Left renal pelvis (tissue), 4 donors: ENCODE measurements at regions not wholly inside any gene's neighbourhood (a gene's known extent, or its start where the extent isn't known, plus 50 kb on each side); places are given as distances from the start of the nearest gene placed in this dataset.

ENCODE experiments used
- DNase-seq, 4 donors: peaks; one replicate each; pipeline ENCODE4 v3.0.0-alpha.2; 2013; ENCODE audit warnings: low read depth in 4 of 4, low spot score in 3 of 4

GRCh38 chr14:38904959-38905358 lies 198.1 kb downstream of the SEC23A start:
- DNase-seq, result no peak

- no peak for DNase-seq
Measured at GRCh38 chr14:38901791-38902190, 201.2 kb downstream of the SEC23A start.

- no peak for DNase-seq
Measured at GRCh38 chr14:38900887-38901286, 202.1 kb downstream of the SEC23A start.

- DNase-seq, result no peak
Measured at GRCh38 chr14:38887696-38888095, 215.3 kb downstream of the SEC23A start.

- DNase-seq, result no peak
Measured at GRCh38 chr14:38884109-38884508, 218.9 kb downstream of the SEC23A start.

GRCh38 chr14:38883127-38883526 lies 219.9 kb downstream of the SEC23A start:
- DNase-seq, result no peak

- DNase-seq, result no peak
Measured at GRCh38 chr14:38882533-38882932, 220.5 kb downstream of the SEC23A start.

- peak in 1 of 4 donors; percentile 8 for DNase-seq
Measured at GRCh38 chr14:38880643-38881524, 222.2 kb downstream of the SEC23A start.

GRCh38 chr14:38877744-38878388 lies 225.2 kb downstream of the SEC23A start:
- DNase-seq, result no peak

- no peak for DNase-seq
Measured at GRCh38 chr14:38874721-38875120, 228.3 kb downstream of the SEC23A start.

GRCh38 chr14:38873941-38874612 lies 229.0 kb downstream of the SEC23A start:
- no peak for DNase-seq

- no peak for DNase-seq
Measured at GRCh38 chr14:38870296-38870836, 232.7 kb downstream of the SEC23A start.

- DNase-seq, result peak in 2 of 4 donors; percentile 50 to 51
Measured at GRCh38 chr14:38868399-38869290, 234.4 kb downstream of the SEC23A start.

GRCh38 chr14:38867561-38868150 lies 235.4 kb downstream of the SEC23A start:
- DNase-seq, result peak; percentile 53 to 73 (median 64)

GRCh38 chr14:38866461-38866860 lies 236.6 kb downstream of the SEC23A start:
- DNase-seq, result no peak

GRCh38 chr14:38862366-38862765 lies 240.7 kb downstream of the SEC23A start:
- DNase-seq, result no peak

GRCh38 chr14:38860530-38860929 lies 242.5 kb downstream of the SEC23A start:
- no peak for DNase-seq

- no peak for DNase-seq
Measured at GRCh38 chr14:38856798-38857197, 246.2 kb downstream of the SEC23A start.

GRCh38 chr14:38855513-38855912 lies 247.5 kb downstream of the SEC23A start:
- DNase-seq, result no peak

GRCh38 chr14:38851111-38851510 lies 251.9 kb downstream of the SEC23A start:
- DNase-seq, result no peak
